ENCODE measurements at regions not wholly inside any gene's neighbourhood (a gene's known extent, or its start where the extent isn't known, plus 50 kb on each side); places are given as distances from the start of the nearest gene placed in this dataset.
"Not testable (repeated sequence)": the region's sequence is repeated elsewhere in the genome, so short reads cannot be mapped to it uniquely, and the experiment has no call there.

DNA sequence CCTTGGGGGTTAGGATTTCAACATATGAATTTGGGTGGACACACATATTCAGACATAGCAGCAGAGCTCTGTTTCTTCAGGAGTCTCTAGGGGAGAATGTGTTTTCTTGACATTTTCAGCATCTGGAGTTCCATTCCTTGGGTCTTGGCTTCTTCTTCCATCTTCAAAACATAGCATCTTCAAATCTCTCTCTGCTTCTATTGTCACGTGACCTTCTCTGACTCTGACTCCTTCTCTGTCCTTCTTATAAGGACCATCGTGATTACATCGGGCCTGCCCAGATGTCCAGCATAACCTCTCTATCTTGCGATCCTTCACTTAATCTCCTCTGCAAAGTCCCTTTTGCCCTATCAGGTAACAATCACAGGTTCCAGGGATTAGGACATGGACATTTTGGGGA, 101.0 kb upstream of the CHD6 start:
- DNase-seq (ENCODE audit: low read depth), result no peak

DNA sequence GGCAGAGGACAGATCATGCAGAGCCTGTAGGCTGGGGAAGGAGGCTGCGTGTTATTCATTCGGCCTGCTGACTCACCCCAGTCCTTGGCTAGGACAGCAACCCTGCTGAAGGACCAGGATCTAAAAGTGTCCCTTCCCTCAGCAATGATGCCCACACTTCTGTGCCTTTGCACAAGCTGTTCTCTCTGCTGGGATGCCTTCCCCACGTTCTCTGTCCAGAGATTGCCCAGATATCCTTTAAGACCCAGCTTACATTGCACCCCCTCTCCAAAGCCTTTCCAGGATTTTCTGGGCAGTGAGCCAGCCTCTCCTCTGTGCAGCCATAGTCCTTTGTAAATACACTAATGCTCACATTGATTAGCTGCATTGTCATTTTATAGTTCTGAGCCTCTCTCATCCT, 99.3 kb upstream of the CHD6 start:
- DNase-seq (ENCODE audit: low read depth), result peak; percentile 13

DNA sequence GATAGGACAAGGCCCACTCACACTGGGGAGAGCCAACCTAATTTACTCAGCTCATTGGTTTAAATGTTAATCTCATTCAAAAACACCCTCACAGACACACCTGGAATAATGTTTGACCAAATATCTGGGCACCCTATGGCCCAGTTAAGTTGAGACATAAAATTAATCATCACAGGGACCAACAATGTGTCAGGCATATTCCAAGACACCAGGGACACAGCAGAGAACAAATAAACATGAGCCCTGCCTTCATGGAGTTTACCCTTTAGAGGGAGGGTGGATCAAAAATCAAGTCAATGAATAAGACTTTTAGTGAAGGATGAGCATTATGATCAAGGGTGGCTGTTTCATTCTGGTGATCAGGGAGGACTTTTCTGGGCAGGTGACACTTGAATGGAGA, 98.7 kb upstream of the CHD6 start:
- no peak for DNase-seq (ENCODE audit: low read depth)

DNA sequence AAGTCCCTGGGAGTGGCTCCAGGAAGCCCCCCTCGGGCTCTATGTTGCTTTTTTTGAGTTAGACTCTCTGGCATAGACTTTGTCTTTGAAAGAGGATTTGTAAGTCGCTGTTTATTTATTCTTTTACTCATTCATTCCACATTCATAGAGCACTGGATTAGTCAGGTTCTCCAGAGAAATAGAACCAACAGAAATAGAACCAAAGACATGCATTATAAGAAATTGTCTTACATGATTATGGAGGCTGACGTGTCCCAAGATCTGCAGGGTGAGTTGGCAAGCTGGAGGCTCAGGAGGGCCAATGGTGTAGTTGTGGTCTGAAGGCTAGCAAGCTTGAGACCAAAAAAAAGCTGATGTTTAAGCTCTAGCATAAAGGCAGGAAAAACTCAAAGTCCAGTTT, 98.3 kb upstream of the CHD6 start:
- peak; percentile 10 for DNase-seq (ENCODE audit: low read depth)

DNA sequence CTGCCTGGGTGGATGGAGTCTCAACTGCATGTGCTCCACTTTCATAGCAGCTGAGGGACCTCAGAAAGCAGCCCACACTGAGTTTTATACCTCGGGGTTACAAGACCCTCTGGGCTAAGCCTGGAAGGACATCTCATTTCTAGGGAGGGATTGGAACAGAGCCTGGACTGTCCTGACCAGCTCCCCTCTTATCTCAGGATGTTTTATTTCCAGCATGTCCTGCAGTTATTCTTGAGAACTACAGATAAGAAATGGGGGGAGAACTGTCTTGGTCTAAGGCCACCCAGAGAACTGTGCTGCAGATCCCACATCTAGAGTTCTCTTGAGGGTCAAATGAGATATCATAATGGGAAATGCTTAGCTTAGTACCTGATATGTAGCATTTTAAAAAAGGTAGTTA, 97.3 kb upstream of the CHD6 start:
- no peak for DNase-seq (ENCODE audit: low read depth)

DNA sequence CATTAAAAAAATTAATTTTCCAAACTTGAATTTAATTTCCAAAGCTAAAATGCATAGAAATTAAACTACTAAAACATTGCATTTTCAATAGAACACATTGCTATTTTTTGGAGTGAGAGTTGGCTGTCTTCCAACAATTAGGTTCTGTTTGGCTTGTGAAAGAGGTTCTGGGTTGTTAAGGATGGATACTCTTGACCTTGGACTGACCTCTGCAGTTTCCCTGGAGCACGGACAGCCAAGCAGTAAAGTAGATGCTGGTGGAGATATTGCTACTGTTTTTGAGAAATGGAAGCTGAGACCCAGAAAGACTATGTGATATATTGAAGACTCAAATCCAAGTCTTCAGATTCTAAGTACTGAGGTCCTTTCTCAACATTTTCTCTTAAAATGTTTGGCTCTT, 95.9 kb upstream of the CHD6 start:
- DNase-seq (ENCODE audit: low read depth), result no peak

DNA sequence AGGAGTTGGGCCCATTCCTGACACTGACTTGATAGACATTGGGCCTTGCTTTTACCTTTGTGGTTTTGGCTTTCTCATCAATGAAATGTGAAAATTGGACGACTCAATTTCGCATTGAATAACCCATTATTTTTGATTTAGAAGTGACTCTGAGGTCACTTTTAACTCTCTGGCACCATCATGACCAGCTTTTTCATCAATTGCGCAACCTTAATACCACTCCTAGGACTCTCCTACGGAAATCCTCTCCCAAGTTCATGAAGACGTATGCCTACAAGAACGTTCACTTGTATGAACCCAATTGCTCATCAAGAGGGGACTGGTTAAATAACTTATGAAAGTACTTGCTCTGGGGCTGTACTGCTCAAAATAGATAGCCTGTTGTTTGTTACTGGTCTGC, 86.7 kb upstream of the CHD6 start:
- no peak for DNase-seq (ENCODE audit: low read depth)

DNA sequence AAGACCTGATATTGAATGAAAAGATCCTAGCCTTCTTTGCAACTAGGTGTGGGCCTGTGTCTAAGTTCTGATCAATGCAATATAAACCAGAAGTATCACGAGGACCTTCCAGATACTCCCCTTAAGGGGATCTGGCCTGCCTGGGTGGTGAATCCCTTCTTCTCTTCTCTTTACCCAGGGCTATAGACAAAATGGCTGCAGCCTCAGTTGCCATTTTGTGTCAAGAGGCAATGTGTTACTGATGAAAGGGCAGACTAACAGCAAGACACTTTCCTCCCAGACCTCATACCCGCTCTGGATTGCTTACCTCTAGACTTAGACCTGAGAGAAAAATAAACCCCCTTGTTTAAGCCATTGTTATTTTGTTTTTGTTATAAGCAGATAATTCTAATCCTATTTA, 84.5 kb upstream of the CHD6 start:
- DNase-seq (ENCODE audit: low read depth), result no peak

DNA sequence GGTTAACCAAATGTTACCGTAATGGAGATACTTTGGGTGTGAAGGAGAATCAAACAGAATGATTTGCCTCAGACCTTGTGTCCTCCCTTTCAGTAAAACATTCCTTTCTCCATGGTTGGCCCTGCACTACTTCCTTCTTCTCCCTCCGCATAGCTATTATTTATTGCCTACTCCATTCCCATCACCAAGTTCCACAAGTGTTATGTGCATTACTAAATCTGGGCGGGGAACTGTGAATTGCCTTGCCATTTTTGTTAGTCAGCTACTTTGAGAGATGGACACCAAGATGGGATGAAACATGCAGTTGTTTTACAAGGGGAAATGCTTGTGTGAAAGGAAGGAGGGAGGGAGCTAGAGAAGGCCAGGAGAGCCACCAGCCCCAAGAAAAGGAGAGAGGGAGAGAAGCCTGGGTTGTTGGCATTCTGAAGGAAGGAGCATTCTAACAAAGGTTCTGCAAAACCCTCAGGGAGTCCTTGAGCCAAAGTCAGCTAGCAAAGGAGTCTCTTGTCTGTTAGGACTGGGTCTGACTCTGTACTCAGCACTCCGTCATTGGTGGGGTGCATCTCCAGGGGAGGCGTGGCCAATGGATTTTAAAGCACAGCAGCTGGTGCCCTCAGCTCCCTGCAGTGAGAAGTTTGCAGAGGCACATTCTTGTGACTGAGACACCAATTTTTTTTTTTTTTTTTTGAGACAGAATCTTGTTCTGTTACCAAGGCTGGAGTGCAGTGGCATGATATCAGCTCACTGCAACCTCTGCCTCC, 83.6 kb upstream of the CHD6 start:
- DNase-seq (ENCODE audit: low read depth), result no peak

DNA sequence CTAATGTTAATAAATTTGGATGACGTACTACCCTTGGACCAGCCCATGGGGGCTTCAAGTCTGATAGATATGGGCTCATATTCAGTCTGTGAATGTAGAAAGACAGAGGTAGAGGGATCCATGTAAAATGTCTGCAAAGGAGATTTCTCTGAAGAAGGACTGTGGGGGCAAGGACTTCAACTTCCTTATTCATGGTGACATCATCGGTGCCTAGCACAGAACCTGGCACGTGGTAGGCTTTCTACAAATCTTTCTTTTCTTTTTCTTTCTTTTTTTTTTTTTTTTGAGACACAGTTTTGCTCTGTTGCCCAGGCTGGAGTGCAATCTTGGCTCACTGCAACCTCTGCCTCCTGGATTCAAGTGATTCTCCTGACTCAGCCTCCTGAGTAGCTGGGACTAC, 81.5 kb upstream of the CHD6 start:
- not testable (repeated sequence) for DNase-seq (ENCODE audit: low read depth)

DNA sequence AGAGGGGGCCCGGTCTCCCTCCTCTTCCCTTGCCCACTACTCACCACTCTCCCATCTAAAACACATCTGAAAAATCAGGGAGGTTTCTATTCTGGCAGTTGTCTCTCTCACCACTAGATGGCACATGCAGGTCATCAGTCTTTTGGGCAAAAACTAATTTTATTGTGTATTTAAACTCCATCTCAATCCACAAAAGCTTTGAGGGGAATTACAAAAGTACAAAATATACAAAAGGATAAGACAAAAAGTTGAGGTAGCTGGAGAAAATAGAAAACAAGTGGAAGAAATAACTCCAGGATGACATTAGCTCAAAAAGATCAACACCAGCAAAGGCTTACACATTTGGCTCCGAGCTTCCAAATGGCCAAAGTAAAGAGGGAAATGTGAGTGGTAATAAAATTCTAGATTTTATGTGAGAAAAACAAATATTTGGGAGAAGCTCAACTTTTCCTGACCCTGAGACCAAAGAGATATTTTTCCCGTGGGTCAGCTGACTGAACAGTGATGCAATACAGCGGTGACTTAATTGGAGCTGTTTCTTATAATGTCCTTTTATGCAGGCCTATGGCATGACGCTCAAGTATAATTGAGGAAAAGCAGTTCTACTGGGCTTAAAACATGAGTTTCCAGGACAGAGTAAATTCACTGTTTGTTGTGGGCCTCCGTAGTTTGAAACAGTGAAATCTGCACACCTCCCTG, 79.8 kb upstream of the CHD6 start:
- peak; percentile 47 for DNase-seq (ENCODE audit: low read depth)

DNA sequence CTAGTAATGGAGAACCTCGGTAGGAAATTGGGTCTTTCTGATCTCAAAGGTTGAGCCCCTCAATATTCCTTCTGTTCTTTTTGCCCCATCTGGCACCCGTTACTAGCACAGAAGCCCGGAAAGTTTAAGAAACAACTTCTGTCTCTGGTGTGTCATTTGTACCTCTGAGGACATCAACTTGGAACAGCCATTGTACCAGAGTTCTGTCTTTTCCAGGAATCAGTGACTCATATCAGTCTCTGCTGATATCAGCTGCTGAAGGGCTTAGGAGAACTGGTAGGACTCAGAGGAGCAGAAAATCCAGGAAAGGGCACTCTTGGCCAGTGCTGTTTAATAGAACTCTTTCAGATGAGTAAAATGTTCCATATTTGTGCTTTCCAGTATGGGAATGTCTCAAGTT, 78.3 kb upstream of the CHD6 start:
- peak; percentile 20 for DNase-seq (ENCODE audit: low read depth)

DNA sequence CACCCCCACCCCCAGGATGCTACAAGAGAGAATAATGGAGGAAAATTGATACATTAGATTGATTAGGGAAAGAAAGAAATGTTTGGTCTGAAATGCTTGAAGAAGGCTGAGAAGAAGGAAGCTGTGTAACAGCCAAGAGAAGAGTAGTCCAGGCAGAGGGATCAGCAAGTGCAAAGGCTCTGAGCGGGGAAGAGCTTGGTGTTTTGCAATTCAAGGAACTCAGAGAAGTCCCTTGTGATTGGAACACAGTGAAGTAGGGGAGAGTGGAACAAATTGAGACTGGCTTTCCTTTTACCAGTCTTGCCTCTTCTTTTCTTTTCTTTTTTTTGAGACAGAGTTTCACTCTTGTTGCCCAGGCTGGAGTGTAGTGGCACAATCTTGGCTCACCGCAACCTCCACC, 76.6 kb upstream of the CHD6 start:
- DNase-seq (ENCODE audit: low read depth), result no peak

DNA sequence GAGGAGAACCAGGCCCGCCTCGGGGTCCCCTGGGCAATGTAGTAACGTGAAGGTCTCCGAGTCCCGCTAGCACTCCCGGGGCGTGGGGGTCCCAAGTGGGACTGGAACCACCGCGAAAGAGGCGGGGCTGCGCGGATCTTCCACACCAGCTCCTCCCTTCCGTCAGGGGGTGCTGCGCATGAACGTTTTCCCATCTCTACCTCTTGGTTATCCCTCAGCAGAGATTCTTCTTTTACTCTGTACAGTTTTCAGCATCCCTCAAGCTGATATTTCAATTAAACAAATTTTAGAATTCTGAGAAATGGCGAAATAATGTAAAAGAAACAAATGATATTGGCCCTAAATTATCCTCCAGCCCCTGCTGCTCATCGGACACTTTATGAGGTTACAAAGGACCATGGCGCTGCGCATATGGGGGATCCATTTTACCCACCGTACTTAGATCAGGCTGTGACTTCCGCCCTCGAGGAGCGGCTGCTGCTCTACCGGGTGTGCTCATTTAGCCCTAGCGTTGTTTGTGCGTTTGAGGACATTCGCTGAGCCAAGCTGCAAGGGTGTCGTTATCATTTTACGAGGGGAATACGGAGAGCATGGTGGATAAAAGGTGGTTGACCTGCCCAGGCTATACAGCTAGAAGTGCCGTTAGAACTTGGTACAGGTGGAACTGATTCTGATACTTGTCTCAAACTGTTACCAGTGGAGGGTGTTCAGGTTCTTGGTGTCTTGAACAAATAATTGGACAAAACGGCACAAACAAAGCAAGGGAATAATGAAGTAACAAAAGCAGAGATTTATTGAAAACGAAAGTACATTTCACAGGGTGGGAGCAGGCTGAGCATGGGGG, 75.2 kb upstream of the CHD6 start:
- DNase-seq (ENCODE audit: low read depth), result peak; percentile 92

DNA sequence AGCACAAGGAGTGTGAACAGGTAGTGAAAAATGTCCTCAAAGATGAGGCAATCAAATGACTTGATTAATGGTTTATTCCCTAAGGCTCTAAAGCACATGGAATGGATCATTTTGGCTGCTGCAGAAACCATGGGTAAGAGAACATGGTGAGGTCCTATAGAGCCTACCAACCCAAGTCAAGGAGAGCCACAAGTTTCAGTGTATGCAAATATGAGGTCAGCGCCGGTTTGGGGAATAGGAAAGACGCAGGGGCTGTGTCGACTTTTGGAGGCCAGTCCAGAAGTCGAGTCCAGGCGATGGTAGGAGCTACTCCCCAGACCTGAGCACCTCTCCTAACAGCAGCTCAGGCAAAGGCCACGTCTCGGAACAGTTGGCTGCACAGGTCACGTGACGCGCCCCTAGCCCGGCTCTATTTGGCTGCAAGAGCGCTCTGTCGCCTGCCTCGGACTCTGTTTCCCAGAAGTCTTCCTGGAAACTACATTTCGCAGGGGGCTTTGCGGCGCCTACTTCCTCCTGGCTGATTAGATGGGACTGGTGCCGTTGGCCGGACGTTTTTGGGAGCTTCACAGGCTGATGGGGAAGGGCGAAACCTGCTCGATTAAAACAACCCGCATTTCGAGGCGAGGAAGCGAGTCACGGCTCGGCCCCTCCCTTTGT, 74.4 kb upstream of the CHD6 start:
- peak; percentile 45 for DNase-seq (ENCODE audit: low read depth)

DNA sequence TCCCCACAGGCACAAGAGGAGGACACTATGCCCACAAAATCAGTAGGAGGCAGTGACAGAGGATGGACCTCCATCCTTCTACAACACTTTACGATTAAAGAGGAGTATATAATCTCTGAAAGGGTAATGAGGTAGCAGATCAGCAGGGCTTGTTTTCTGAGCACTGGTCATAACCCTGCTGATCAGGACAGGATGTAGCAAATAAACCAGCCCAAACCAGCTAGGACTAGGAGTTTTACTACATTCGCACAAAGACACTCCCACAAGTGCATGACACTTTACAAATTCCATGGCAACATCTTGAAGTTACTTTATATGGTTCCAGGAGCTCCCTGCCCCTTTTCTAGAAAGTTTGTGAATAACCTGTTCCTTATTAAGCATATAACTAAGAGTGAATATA, 73.3 kb upstream of the CHD6 start:
- DNase-seq (ENCODE audit: low read depth), result no peak

DNA sequence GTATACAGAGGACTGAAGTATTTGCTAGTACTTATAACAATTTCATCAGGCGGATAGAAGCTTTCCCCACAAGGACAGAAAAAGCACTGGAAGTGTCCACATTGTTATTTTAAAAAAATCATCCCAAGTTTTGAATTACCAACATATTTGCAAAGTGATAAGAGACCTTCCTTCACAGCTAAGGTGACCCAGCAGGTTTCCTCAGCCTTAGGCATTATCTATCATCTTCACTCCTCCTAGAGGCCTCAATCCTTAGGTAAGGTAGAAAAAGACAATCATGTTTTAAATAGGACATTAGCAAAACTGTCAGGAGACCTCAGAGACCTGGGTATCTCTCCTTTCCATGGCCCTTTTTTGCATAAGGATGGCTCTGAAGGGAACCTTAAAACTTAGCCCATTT, 72.5 kb upstream of the CHD6 start:
- DNase-seq (ENCODE audit: low read depth), result no peak

DNA sequence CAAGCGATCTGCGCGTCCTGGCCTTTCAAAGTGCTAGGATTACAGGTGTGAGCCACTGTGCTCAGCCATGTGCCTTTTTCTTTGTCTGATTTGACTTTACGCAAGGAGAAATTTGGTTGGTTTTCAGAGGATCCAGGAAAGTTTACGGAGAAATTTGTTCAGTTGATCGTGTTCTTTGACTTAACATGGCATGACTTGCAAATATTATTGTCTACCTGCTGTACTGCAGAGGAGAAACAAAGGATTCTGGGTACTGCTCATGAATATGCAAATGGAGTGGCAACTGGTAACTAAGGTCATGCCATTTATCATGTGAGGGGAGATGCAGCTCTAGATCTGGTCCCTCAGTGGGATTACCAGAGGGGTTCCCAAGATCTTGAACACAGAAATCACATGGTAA, 68.8 kb upstream of the CHD6 start:
- no peak for DNase-seq (ENCODE audit: low read depth)

DNA sequence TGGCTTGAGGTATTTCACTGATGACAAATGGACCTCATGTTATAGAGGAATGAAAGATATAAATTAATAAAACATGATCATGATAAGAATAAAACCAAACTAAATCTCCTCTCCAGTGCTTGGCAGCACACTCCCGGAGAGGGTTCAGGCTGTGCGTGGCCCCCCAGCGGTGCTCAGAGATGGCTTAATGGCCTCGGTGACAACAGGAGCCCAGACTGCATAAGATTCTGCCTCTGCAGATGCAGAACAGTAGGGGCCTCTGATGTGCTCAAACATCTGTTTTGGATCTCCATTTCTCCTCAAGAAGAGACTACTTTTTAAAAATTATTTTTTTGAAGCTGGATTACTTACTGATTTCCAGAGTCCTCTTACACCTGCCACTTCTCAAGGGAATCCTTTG, 67.0 kb upstream of the CHD6 start:
- not testable (repeated sequence) for DNase-seq (ENCODE audit: low read depth)

DNA sequence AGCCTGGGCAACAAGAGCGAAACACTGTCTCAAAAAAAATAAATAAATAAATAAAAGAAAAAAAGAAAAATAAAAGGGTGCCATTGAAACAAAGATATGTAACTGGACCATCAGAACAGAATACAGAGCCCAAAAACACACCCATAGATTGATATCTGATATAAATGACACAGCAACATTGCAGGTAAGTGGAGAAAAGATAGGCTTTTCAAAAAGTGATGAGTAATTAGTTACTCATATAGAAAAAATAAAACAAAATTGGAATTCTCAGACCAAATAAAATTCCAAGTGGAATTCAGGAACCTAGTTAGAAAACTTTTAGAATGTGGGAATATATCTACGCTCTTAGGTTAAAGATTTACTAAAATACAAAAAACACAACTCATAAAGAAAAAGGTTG, 60.6 kb upstream of the CHD6 start:
- DNase-seq (ENCODE audit: low read depth), result no peak

DNA sequence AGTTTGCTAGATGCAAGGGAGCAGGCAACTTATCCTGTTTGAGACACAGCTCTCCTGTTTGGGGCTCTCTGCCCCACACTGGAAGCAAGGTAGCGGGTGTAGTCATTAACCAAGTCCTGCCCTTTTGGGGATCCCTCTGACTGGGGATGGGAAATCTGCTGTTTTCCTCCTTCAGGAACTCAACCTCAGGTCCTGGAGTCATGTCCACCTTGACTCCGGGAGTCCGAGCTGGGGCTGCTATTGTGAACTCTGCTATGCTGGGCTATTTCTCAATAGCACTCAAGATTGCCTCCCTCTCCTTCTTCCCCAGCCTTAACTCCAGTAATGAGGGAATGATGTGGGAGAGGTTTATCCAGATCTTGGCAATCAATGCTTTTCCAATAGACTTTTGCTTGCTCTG, 54.1 kb upstream of the CHD6 start:
- no peak for DNase-seq (ENCODE audit: low read depth)

DNA sequence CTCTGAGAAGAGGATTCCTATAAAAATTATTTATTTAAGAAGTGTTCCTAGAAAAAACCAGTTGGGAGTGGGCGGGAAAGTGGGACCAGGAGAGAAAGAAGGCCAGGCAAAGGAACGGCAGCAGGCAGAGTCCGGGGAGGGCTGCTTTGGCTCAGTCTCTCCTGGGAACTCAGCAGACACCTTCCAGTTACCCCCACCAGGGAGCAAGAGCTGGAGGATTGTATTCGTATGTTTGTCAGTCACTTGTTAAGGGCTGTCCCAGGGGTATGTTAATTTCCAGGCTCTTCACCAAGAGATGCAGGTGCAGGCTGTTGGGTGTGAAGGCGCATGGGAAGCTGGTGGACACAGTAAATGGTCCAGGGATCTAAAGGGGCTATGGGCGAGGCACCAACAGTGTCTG, 53.0 kb upstream of the CHD6 start:
- DNase-seq (ENCODE audit: low read depth), result no peak

DNA sequence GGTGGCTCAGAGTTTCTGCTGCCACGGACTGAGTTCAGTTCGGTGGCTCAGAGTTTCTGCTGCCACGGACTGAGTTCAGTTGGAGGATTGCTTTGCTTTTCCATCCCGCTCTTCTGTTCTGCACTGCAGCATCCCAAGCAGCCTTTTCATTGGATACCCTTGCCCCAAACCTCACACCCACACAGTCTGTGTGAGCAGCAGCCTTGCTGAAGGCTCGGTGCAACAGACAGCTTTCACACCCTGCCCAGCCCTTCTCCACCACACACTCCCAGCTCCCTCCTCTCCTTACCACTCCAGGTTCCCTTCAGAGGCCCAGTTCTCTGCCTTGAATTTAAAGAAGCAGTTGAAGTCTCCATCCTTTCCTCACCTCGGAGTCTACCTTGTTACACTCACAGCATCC, 52.5 kb upstream of the CHD6 start:
- DNase-seq (ENCODE audit: low read depth), result no peak
